ENCODE measurements at regions not wholly inside any gene's neighbourhood (a gene's known extent, or its start where the extent isn't known, plus 50 kb on each side); places are given as distances from the start of the nearest gene placed in this dataset.

DNA sequence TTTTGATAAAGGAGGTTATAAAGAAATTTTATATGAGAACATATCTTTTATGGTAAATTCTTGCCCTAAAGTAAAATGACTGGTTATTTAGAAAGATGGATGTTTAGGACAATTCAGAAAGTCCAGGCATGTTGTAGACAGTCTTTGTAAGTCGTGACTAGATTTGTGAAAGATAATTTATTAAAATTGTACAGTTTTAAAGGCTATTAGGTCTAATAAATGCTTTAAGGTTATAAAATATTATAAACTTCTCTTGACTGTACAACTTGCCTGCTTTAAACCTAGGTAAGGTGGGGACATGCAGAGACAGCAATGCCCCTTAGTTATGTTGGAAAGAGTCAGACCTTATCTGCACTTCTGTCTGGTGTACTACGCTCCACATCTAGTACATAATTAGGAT is 933.5 kb downstream of the SI start:
- no peak for ATAC-seq
- TF ChIP-seq ZNF565 (CRISPR knock-in tag; conservative IDR thresholded peaks at IDR 0.05; ENCODE audit: low read depth) (no peak), ARNTL (CRISPR knock-in tag; IDR thresholded peaks at IDR 0.05; ENCODE audit: borderline replicate concordance, low read depth) (no peak), SNAI2 (CRISPR knock-in tag; IDR thresholded peaks at IDR 0.05) (no peak), CSDC2 (CRISPR knock-in tag; IDR thresholded peaks at IDR 0.05) (no peak)

DNA sequence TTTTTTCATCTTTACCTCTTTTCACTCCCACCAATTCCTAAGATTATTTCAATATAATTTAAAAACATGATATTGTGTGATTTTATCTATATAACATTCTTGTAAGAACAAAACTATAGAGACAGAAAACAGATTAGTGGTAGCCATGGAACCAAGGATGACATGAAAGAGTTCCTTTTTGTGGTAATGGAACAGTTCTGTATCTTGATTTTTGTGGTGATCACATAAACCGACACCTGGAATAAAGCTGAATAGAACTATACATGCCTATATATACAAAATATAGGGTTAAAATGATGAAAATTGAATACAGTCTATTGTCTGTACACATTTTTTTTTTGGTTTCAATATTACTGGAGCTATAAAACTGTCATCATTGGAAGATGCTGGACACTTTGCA is 945.4 kb downstream of the SI start:
- no peak for ATAC-seq
- TF ChIP-seq ZNF565 (CRISPR knock-in tag; conservative IDR thresholded peaks at IDR 0.05; ENCODE audit: low read depth) (no peak), ISL1 (CRISPR knock-in tag; IDR thresholded peaks at IDR 0.05) (no peak), BACH2 (CRISPR knock-in tag; IDR thresholded peaks at IDR 0.05; ENCODE audit: borderline replicate concordance) (no peak), CSDC2 (CRISPR knock-in tag; IDR thresholded peaks at IDR 0.05) (no peak), SNAI2 (CRISPR knock-in tag; IDR thresholded peaks at IDR 0.05) (no peak), TOX (CRISPR knock-in tag; IDR thresholded peaks at IDR 0.05; ENCODE audit: borderline replicate concordance) (no peak), ESRRG (CRISPR knock-in tag; IDR thresholded peaks at IDR 0.05) (no peak)

GRCh38 chr3:164113371-164114332 is 964.6 kb downstream of the SI start:
- no peak for TF ChIP-seq PPARA (CRISPR knock-in tag; IDR thresholded peaks at IDR 0.05; ENCODE audit: borderline replicate concordance)
- TF ChIP-seq OSR1 (CRISPR knock-in tag; IDR thresholded peaks at IDR 0.05): no peak
- TF ChIP-seq BACH2 (CRISPR knock-in tag; IDR thresholded peaks at IDR 0.05; ENCODE audit: borderline replicate concordance): no peak
- no peak for TF ChIP-seq TCF4 (CRISPR knock-in tag; IDR thresholded peaks at IDR 0.05; ENCODE audit: borderline replicate concordance)
- no peak for TF ChIP-seq ARNTL (CRISPR knock-in tag; IDR thresholded peaks at IDR 0.05; ENCODE audit: borderline replicate concordance, low read depth)
- TF ChIP-seq RARB (CRISPR knock-in tag; IDR thresholded peaks at IDR 0.05): no peak
- no peak for TF ChIP-seq GLIS3 (CRISPR knock-in tag; IDR thresholded peaks at IDR 0.05)
- TF ChIP-seq CSRNP3 (CRISPR knock-in tag; IDR thresholded peaks at IDR 0.05): no peak
- TF ChIP-seq CSDC2 (CRISPR knock-in tag; IDR thresholded peaks at IDR 0.05): no peak
- no peak for TF ChIP-seq POU6F1 (CRISPR knock-in tag; IDR thresholded peaks at IDR 0.05; ENCODE audit: borderline replicate concordance, low read depth)
- ATAC-seq: no peak

DNA sequence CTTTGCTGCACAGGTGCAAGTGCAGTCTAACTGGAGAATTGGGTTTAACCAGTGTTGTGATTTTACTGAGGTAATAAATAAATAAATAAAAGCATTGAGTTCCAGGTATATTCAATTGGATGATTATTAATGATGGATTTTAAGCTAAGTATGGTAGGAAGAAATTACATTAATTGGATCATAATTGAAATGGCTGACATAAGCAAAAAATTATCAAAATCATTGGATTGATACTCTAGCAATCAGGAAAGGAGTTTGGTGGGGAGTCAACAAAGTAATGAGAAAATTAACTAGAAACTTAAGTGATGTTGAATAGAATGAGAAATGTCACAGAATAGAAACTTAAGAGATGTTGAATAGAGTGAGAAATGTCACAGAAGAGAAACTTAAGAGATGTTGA is 981.9 kb downstream of the SI start:
- TF ChIP-seq ARNTL (CRISPR knock-in tag; IDR thresholded peaks at IDR 0.05; ENCODE audit: borderline replicate concordance, low read depth) (no peak), ZC3H10 (CRISPR knock-in tag; IDR thresholded peaks at IDR 0.05) (no peak), RARB (CRISPR knock-in tag; IDR thresholded peaks at IDR 0.05) (no peak), ZFP3 (CRISPR knock-in tag; IDR thresholded peaks at IDR 0.05) (no peak), PPARA (CRISPR knock-in tag; IDR thresholded peaks at IDR 0.05; ENCODE audit: borderline replicate concordance) (no peak), ZFP30 (CRISPR knock-in tag; IDR thresholded peaks at IDR 0.05) (no peak), ZNF8 (CRISPR knock-in tag; IDR thresholded peaks at IDR 0.05) (no peak), ESRRG (CRISPR knock-in tag; IDR thresholded peaks at IDR 0.05) (no peak), ZNF565 (CRISPR knock-in tag; conservative IDR thresholded peaks at IDR 0.05; ENCODE audit: low read depth) (no peak), TCF4 (CRISPR knock-in tag; IDR thresholded peaks at IDR 0.05; ENCODE audit: borderline replicate concordance) (no peak), PATZ1 (CRISPR knock-in tag; IDR thresholded peaks at IDR 0.05; ENCODE audit: borderline replicate concordance) (no peak), GLIS3 (CRISPR knock-in tag; IDR thresholded peaks at IDR 0.05) (no peak), ZNF70 (CRISPR knock-in tag; IDR thresholded peaks at IDR 0.05) (no peak), SNAI2 (CRISPR knock-in tag; IDR thresholded peaks at IDR 0.05) (no peak), TSHZ2 (CRISPR knock-in tag; IDR thresholded peaks at IDR 0.05) (no peak), CSRNP3 (CRISPR knock-in tag; IDR thresholded peaks at IDR 0.05) (no peak), ISL1 (CRISPR knock-in tag; IDR thresholded peaks at IDR 0.05) (no peak)
- TF ChIP-seq, protein P1, sequence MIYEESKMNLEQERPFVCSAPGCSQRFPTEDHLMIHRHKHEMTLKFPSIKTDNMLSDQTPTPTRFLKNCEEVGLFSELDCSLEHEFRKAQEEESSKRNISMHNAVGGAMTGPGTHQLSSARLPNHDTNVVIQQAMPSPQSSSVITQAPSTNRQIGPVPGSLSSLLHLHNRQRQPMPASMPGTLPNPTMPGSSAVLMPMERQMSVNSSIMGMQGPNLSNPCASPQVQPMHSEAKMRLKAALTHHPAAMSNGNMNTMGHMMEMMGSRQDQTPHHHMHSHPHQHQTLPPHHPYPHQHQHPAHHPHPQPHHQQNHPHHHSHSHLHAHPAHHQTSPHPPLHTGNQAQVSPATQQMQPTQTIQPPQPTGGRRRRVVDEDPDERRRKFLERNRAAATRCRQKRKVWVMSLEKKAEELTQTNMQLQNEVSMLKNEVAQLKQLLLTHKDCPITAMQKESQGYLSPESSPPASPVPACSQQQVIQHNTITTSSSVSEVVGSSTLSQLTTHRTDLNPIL (CRISPR knock-in tag; IDR thresholded peaks at IDR 0.05; ENCODE audit: low read depth): no peak
- no peak for ATAC-seq
